Thyroid gland (tissue), 4 donors: ENCODE measurements at regions not wholly inside any gene's neighbourhood (a gene's known extent, or its start where the extent isn't known, plus 50 kb on each side); places are given as distances from the start of the nearest gene placed in this dataset.
"Not testable (repeated sequence)": the region's sequence is repeated elsewhere in the genome, so short reads cannot be mapped to it uniquely, and the experiment has no call there.

Experiments used
- DNase-seq, 2 donors: peaks; one replicate each; pipeline ENCODE4 v3.0.0-alpha.2; 2019
- H3K27ac ChIP-seq, 3 donors: fragments of 200-600 bp; sonication (generic); 1 replicate in 2 of 3; 2 replicates in 1 of 3; pipeline ENCODE4 v1.5.1; 2016 to 2019; ENCODE audit warnings: mild to moderate bottlenecking in 1 of 3, moderate library complexity in 1 of 3
- H3K27me3 ChIP-seq: fragments of 200-600 bp; sonication (generic); one replicate; pipeline ENCODE4 v1.5.1; 2019
- H3K36me3 ChIP-seq, 2 donors: fragments of 200-600 bp; sonication (generic); one replicate each; pipeline ENCODE4 v1.5.1; 2016 to 2019
- H3K4me1 ChIP-seq, 2 donors: fragments of 200-600 bp; sonication (generic); one replicate each; pipeline ENCODE4 v1.5.1; 2017 to 2019
- H3K4me3 ChIP-seq, 3 donors: fragments of 200-600 bp; sonication (generic); replicated peaks in 1 of 3; 1 replicate in 2 of 3; 2 replicates in 1 of 3; pipeline ENCODE4 v1.5.1; 2016; ENCODE audit warnings: mild to moderate bottlenecking in 1 of 3
- H3K9me3 ChIP-seq: fragments of 200-600 bp; sonication (generic); one replicate; pipeline ENCODE4 v1.5.1; 2017
- CTCF ChIP-seq, 6 experiments: fragments of 200-600 bp in 3 of 6; fragments of 450-650 bp in 3 of 6; sonication (generic) in 3 of 6; IDR thresholded peaks; one replicate each; pipeline ENCODE4 v1.5.1; 2016 to 2019; ENCODE audit warnings: antibody characterized with exemption in 6 of 6, mild to moderate bottlenecking in 2 of 6, inconsistent platforms in 1 of 6, moderate library complexity in 1 of 6
- POLR2A ChIP-seq, 2 donors: fragments of 450-650 bp; IDR thresholded peaks; one replicate each; pipeline ENCODE4 v1.6.1; 2017; ENCODE audit warnings: antibody characterized with exemption in 2 of 2, mild to moderate bottlenecking in 2 of 2, moderate library complexity in 1 of 2
- WGBS, 2 donors: methylation state at CpG; one replicate each; pipeline ENCODE4 v1.1.5; 2017; 5-methylcytosine and 5-hydroxymethylcytosine counted together
- intact Hi-C: fragments of 100-400 bp; cut with DNase I; formaldehyde crosslinking; loops from one replicate; pipeline ENCODE4 v1.15.1; 2023

- WGBS, 2 donors, result 80 to 85% methylated on average over 1 of the region's 1 CpG
- Histone ChIP-seq H3K4me1 (no peaks in the 10 kb centered on the region), H3K9me3 (no peaks in the 10 kb centered on the region), H3K27ac (no peak overlapping the region), H3K4me3 (no peak overlapping the region), H3K27me3 (no peaks in the 10 kb centered on the region), H3K36me3 (no peaks in the 10 kb centered on the region)
- no peak for TF ChIP-seq CTCF (IDR thresholded peaks at IDR 0.05)
- no peak for TF ChIP-seq POLR2A (IDR thresholded peaks at IDR 0.05)
- no peak for DNase-seq
- intact Hi-C loops, result no loop called here
Observed at GRCh38 chr2:21230140-21230539, 106.4 kb downstream of the TDRD15 start.

- intact Hi-C loops, result no loop called here
Observed at GRCh38 chr2:21231985-21232384, 108.2 kb downstream of the TDRD15 start.

GRCh38 chr2:21233194-21233593 lies 109.4 kb downstream of the TDRD15 start:
- TF ChIP-seq POLR2A (IDR thresholded peaks at IDR 0.05) (no peak), CTCF (IDR thresholded peaks at IDR 0.05) (no peak)
- no peaks in the 10 kb centered on the region for H3K9me3 ChIP-seq
- 81 to 85% methylated on average over 3 of the region's 3 CpGs for WGBS, 2 donors
- H3K4me1 ChIP-seq, result no peaks in the 10 kb centered on the region
- no peak for DNase-seq
- no peak overlapping the region for H3K27ac ChIP-seq
- intact Hi-C loops, result no loop called here
- no peaks in the 10 kb centered on the region for H3K27me3 ChIP-seq
- H3K36me3 ChIP-seq, result no peaks in the 10 kb centered on the region
- H3K4me3 ChIP-seq, result no peak overlapping the region

More at GRCh38 chr2:21231985-21232384, 108.2 kb downstream of the TDRD15 start:
- Histone ChIP-seq H3K4me1 (no peaks in the 10 kb centered on the region), H3K4me3 (no peak overlapping the region), H3K27ac (no peak overlapping the region), H3K36me3 (no peaks in the 10 kb centered on the region), H3K9me3 (no peaks in the 10 kb centered on the region), H3K27me3 (no peaks in the 10 kb centered on the region)
- TF ChIP-seq CTCF (IDR thresholded peaks at IDR 0.05), result no peak
- TF ChIP-seq POLR2A (IDR thresholded peaks at IDR 0.05), result no peak
- DNase-seq, result no peak

- no peak for TF ChIP-seq CTCF (IDR thresholded peaks at IDR 0.05)
- TF ChIP-seq POLR2A (IDR thresholded peaks at IDR 0.05), result no peak
- no peak for DNase-seq
- no peak overlapping the region for H3K27ac ChIP-seq
- no peaks in the 10 kb centered on the region for H3K36me3 ChIP-seq
- no peaks in the 10 kb centered on the region for H3K4me1 ChIP-seq
- H3K4me3 ChIP-seq, result no peak overlapping the region
- no peaks in the 10 kb centered on the region for H3K27me3 ChIP-seq
- 55 to 94% methylated on average over 3 of the region's 3 CpGs for WGBS, 2 donors
- H3K9me3 ChIP-seq, result no peaks in the 10 kb centered on the region
- intact Hi-C loops, result no loop called here
Observed at GRCh38 chr2:21234001-21234400, 110.2 kb downstream of the TDRD15 start.

GRCh38 chr2:21234464-21235120 lies 110.8 kb downstream of the TDRD15 start:
- Histone ChIP-seq H3K27ac (no peak overlapping the region), H3K36me3 (no peaks in the 10 kb centered on the region), H3K4me3 (no peak overlapping the region), H3K27me3 (no peaks in the 10 kb centered on the region), H3K4me1 (no peaks in the 10 kb centered on the region), H3K9me3 (no peaks in the 10 kb centered on the region)
- intact Hi-C loops, result no loop called here
- TF ChIP-seq CTCF (IDR thresholded peaks at IDR 0.05) (no peak), POLR2A (IDR thresholded peaks at IDR 0.05) (no peak)
- WGBS, 2 donors, result 64 to 84% methylated on average over 3 of the region's 3 CpGs
- no peak for DNase-seq

GRCh38 chr2:21239749-21240148 lies 116.0 kb downstream of the TDRD15 start:
- H3K4me3 ChIP-seq, H3K27me3 ChIP-seq, H3K27ac ChIP-seq, H3K36me3 ChIP-seq, H3K4me1 ChIP-seq, intact Hi-C loops, H3K9me3 ChIP-seq, DNase-seq: not testable (repeated sequence)
- 88 to 93% methylated on average over 1 of the region's 1 CpG for WGBS, 2 donors
